ENCODE measurements at regions not wholly inside any gene's neighbourhood (a gene's known extent, or its start where the extent isn't known, plus 50 kb on each side); places are given as distances from the start of the nearest gene placed in this dataset.

GRCh38 chr2:83063511-83063910, 1395.6 kb downstream of the SUCLG1 start:
- peaks cover 4% of the 10 kb centered on the region; the same call in 1 of the 2 replicates for H3K9me3 ChIP-seq (ENCODE audit: control insufficient read depth, insufficient read depth, low read depth, low read length)
- ATAC-seq = no peak
- CTCF ChIA-PET = no interaction called here
- intact Hi-C loops (cut with micrococcal nuclease; ENCODE audit: unreplicated experiment) = no loop called here
- H3K27me3 ChIP-seq (ENCODE audit: control insufficient read depth, insufficient read depth, low read length) = no peaks in the 10 kb centered on the region
- in situ Hi-C loops (cut with HindIII; ENCODE audit: low pct_unique_long_range_greater_than_20kb, low sequenced_read_pairs) = no loop called here
- H3K4me1 ChIP-seq (ENCODE audit: control insufficient read depth, insufficient read depth, low read length) = no peaks in the 10 kb centered on the region
- no TSS peak for BruUV-seq (replicated peaks)
- H3K27ac ChIP-seq (ENCODE audit: low read length) = no peak overlapping the region
- TF ChIP-seq REST (IDR thresholded peaks at IDR 0.05; ENCODE audit: insufficient read depth in 1 of 2, low read depth in 2 of 2, low read length in 1 of 2) (no peak), POLR2AphosphoS5 (IDR thresholded peaks at IDR 0.05; ENCODE audit: low read depth, low read length) (no peak), CTCF (IDR thresholded peaks at IDR 0.05) (no peak), SIN3A (IDR thresholded peaks at IDR 0.05; ENCODE audit: borderline replicate concordance, insufficient read depth, low read depth, low read length) (no peak), TCF7L2 (IDR thresholded peaks at IDR 0.05; ENCODE audit: low read depth, low read length) (no peak)
- POLR2A ChIA-PET = no interaction called here
- no peaks in the 10 kb centered on the region for H3K36me3 ChIP-seq (ENCODE audit: control insufficient read depth, insufficient read depth, low read length)
- no peak for DNase-seq (ENCODE audit: low read depth, low spot score)
- H3K4me3 ChIP-seq (ENCODE audit: low read depth in 2 of 2, low read length in 2 of 2) = no peak overlapping the region

GRCh38 chr2:83058683-83059082, 1400.4 kb downstream of the SUCLG1 start:
- Histone ChIP-seq H3K27me3 (ENCODE audit: control insufficient read depth, insufficient read depth, low read length) (no peaks in the 10 kb centered on the region), H3K27ac (ENCODE audit: low read length) (no peak overlapping the region), H3K9me3 (ENCODE audit: control insufficient read depth, insufficient read depth, low read depth, low read length) (peaks cover 8% of the 10 kb centered on the region; the same call in 1 of the 2 replicates), H3K4me3 (ENCODE audit: low read depth in 2 of 2, low read length in 2 of 2) (no peak overlapping the region), H3K4me1 (ENCODE audit: control insufficient read depth, insufficient read depth, low read length) (no peaks in the 10 kb centered on the region), H3K36me3 (ENCODE audit: control insufficient read depth, insufficient read depth, low read length) (no peaks in the 10 kb centered on the region)
- POLR2A ChIA-PET = no interaction called here
- ATAC-seq (no peak), DNase-seq (ENCODE audit: low read depth, low spot score) (no peak)
- TF ChIP-seq CTCF (IDR thresholded peaks at IDR 0.05) (no peak), SIN3A (IDR thresholded peaks at IDR 0.05; ENCODE audit: borderline replicate concordance, insufficient read depth, low read depth, low read length) (no peak), REST (IDR thresholded peaks at IDR 0.05; ENCODE audit: insufficient read depth in 1 of 2, low read depth in 2 of 2, low read length in 1 of 2) (no peak), POLR2AphosphoS5 (IDR thresholded peaks at IDR 0.05; ENCODE audit: low read depth, low read length) (no peak), TCF7L2 (IDR thresholded peaks at IDR 0.05; ENCODE audit: low read depth, low read length) (no peak)
- CTCF ChIA-PET = no interaction called here
- in situ Hi-C loops (cut with HindIII; ENCODE audit: low pct_unique_long_range_greater_than_20kb, low sequenced_read_pairs) = no loop called here
- BruUV-seq (replicated peaks) = no TSS peak
- intact Hi-C loops (cut with micrococcal nuclease; ENCODE audit: unreplicated experiment) = no loop called here

Measured in Panc1 (cell line).